ENCODE measurements at regions not wholly inside any gene's neighbourhood (a gene's known extent, or its start where the extent isn't known, plus 50 kb on each side); places are given as distances from the start of the nearest gene placed in this dataset.

DNA sequence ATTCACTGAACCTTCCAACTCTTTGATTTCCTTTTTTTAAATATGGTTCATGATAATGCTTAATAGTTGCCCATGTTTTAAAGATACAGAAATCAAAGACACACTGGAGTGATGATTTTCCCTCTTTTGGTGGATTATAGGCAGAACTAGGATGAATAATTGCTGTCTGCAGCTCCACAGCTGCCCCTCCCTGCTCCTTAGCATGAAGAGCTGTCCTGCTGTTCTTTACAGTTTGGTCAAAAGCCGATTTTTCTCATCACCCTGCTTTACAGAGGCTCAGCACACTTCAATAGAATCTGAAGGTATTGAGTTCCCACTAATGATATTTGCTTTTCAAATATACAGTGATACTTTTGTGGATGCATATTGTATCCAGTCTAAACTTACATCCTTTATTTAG is 202.6 kb downstream of the AASDHPPT start:
- TF ChIP-seq, protein P1, sequence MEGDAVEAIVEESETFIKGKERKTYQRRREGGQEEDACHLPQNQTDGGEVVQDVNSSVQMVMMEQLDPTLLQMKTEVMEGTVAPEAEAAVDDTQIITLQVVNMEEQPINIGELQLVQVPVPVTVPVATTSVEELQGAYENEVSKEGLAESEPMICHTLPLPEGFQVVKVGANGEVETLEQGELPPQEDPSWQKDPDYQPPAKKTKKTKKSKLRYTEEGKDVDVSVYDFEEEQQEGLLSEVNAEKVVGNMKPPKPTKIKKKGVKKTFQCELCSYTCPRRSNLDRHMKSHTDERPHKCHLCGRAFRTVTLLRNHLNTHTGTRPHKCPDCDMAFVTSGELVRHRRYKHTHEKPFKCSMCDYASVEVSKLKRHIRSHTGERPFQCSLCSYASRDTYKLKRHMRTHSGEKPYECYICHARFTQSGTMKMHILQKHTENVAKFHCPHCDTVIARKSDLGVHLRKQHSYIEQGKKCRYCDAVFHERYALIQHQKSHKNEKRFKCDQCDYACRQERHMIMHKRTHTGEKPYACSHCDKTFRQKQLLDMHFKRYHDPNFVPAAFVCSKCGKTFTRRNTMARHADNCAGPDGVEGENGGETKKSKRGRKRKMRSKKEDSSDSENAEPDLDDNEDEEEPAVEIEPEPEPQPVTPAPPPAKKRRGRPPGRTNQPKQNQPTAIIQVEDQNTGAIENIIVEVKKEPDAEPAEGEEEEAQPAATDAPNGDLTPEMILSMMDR (IDR thresholded peaks at IDR 0.05) = no peak
- no peak for TF ChIP-seq POLR2AphosphoS5 (IDR thresholded peaks at IDR 0.05; ENCODE audit: low read depth, low read length)
- TF ChIP-seq, protein P2, sequence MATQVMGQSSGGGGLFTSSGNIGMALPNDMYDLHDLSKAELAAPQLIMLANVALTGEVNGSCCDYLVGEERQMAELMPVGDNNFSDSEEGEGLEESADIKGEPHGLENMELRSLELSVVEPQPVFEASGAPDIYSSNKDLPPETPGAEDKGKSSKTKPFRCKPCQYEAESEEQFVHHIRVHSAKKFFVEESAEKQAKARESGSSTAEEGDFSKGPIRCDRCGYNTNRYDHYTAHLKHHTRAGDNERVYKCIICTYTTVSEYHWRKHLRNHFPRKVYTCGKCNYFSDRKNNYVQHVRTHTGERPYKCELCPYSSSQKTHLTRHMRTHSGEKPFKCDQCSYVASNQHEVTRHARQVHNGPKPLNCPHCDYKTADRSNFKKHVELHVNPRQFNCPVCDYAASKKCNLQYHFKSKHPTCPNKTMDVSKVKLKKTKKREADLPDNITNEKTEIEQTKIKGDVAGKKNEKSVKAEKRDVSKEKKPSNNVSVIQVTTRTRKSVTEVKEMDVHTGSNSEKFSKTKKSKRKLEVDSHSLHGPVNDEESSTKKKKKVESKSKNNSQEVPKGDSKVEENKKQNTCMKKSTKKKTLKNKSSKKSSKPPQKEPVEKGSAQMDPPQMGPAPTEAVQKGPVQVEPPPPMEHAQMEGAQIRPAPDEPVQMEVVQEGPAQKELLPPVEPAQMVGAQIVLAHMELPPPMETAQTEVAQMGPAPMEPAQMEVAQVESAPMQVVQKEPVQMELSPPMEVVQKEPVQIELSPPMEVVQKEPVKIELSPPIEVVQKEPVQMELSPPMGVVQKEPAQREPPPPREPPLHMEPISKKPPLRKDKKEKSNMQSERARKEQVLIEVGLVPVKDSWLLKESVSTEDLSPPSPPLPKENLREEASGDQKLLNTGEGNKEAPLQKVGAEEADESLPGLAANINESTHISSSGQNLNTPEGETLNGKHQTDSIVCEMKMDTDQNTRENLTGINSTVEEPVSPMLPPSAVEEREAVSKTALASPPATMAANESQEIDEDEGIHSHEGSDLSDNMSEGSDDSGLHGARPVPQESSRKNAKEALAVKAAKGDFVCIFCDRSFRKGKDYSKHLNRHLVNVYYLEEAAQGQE (IDR thresholded peaks at IDR 0.05; ENCODE audit: insufficient read depth in 1 of 2, low read depth in 2 of 2, low read length in 1 of 2) = no peak
- no peak for TF ChIP-seq TCF7L2 (IDR thresholded peaks at IDR 0.05; ENCODE audit: low read depth, low read length)
- TF ChIP-seq SIN3A (IDR thresholded peaks at IDR 0.05; ENCODE audit: borderline replicate concordance, insufficient read depth, low read depth, low read length) = no peak
